NOMO-1 treated with DMSO at 0.1 percent for 48 hours (cell line): ENCODE measurements at regions not wholly inside any gene's neighbourhood (a gene's known extent, or its start where the extent isn't known, plus 50 kb on each side); places are given as distances from the start of the nearest gene placed in this dataset.

Experiments used
- DNase-seq: peaks from one replicate; lab custom pipeline; 2025; ENCODE audit not compliant: unreplicated experiment; lab: John Stamatoyannopoulos, UW

DNA sequence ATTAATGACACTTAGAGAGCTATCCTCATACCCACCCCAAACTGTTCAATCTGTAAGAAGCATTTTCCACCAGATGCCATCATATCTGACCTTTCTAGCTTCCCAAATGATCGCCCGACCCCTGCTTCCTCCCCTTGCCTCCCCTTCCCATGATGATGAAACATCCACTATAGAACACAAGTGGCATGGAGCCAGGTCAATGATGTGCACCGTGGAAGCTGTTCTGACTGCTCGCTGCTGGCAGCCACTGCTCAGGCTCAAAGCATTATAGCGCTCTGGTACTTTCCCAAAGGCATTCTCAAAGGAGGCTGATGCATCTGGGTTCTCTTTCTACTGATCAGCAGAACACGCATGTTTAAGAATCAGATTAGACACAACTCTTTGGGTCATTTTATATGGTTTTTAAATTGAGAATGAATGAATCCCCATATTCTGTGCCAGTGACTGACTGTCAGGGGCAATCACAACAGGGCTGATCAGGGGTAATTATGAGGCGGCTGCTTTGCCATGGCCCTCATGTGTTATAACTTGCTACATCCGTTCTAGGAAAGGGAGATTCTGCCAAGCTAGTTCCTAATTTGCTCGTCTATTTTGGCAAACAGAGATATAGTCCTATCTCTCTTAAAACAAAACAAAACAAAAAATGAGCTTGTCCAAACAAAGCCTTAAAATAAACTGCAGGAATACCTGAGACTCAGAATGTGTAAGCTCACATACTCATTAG, 343.7 kb downstream of the ENC1 start:
- no peak for DNase-seq

- no peak for DNase-seq
These were observed 344.9 kb downstream of the ENC1 start for GRCh38 chr5:74295676-74296075.

DNA sequence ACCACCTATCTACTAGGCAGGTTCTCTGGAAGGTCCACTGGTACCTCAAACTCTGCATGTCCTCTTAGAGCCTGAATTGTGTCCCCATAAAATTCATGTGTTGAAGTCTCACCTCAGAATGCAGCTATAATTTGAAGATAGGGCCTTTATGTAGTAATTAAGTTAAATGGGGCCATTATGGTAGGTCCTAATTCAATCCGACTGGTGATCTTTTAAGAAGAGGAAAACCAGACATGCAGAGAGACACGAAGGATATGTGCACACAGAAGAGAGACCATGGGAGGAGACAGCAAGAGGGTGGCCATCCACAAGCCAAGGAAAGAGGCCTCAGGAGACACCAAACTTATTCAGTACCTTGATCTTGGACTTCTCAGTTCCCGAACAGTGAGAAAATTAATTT, 345.4 kb downstream of the ENC1 start:
- no peak for DNase-seq

DNA sequence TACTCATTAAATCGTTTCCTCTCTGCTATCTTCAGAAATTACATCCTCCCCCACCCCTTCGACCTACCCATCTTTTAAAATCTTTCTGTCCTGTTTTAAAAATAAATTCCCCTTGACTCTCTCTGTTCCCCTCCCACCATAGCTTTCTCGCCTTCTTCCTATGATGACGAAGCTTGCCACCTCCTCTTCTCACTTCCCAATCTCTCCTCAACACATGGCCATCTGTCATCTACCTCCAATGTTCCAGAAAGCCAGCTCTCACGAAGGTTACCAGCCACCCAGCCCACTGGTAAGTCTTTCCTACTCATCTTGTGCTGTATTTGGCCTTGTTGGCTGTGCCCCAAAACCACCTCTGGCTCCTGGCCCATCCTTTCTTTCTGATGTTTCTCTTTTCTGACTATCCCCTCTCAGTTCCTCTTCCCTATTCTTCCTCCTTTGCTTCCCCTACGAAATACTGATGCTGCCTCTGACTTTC, 346.3 kb downstream of the ENC1 start:
- DNase-seq: peak; percentile 78

GRCh38 chr5:74293182-74293581, 347.3 kb downstream of the ENC1 start:
- DNase-seq: no peak

GRCh38 chr5:74290634-74291241, 349.8 kb downstream of the ENC1 start:
- no peak for DNase-seq

- no peak for DNase-seq
These were observed 350.8 kb downstream of the ENC1 start for GRCh38 chr5:74289691-74290090.

- DNase-seq: no peak
These were observed 351.3 kb downstream of the ENC1 start for GRCh38 chr5:74289238-74289637.

DNA sequence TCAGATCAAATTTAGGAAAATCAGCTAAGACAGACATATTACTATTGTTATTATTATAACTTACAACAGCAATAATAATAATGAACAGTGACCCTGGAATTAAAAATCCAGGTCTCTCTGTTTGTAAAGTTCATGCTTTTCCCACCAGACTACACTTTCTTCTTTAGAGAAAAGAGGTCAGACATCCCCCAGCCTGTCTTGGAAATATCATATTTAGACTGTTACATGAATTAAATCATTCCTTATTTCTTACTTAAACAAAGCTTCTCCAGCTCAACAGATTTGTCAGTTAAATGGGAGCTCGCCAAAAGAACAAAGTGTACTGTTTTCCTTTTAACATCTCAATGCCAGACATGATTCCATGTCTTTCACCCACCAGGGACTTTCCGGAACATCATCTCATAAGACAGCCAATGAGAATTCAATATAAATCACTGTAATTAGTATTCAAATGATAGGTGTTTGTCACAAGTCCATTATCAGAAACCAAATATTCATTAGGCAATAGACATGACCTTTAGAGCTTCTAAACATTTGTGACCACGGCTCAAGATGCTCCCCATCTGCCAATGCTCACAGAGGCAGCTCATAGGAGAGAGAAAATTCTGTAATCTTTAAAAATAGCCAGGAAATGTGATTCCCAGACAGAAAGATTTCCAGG, 351.9 kb downstream of the ENC1 start:
- DNase-seq: no peak

- DNase-seq: no peak
These were observed 352.5 kb downstream of the ENC1 start for GRCh38 chr5:74288038-74288437.

GRCh38 chr5:74286734-74287695, 353.5 kb downstream of the ENC1 start:
- DNase-seq: no peak

DNA sequence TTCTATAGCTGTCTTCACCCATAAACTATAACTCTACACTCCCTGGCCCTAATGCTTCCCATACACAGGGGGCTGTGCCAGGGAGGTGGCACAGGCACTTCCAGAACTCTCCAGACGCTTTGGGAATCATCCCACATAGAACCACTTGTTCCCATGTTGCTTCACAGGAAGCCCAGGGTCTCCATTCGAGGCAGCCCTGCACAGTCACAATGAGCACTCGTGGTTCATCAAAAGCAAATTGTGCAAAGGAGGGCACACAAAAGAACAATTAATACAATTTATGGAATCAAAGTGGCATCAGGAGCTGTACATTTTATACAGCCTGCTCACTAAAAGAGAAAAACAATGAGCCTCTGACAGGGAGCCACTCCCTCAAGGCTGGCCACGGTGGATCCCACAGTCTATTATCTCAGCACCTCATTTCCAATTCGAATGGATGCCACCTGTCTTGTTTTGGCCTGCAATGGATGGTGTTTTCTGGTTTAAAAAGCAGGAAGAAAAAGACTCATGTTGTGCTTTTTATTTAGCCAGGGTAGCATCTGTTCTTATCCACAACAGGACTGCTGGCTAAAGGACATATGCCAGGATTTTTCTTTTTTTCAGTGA, 354.8 kb downstream of the ENC1 start:
- DNase-seq: no peak

GRCh38 chr5:74282490-74282889, 358.0 kb downstream of the ENC1 start:
- DNase-seq: peak; percentile 60

DNA sequence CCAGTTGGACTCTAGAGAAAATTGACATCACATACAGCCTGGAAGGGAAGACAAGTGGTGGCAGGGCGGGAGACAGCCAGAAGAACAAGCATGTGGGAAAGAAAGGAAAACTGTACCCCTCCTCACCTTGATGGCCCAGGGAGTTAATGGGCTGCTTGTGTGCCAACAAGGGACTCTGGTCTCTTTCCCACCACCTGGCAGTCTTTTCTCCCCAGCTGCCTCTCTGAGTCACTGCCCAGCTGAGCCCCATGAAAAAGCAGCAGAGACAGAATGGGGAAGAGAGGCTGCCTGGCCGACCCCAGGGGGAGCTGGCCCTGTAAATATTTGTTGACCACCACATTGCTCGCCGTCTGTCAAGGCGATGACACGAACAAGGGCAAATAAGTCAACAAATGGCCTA, 359.4 kb downstream of the ENC1 start:
- DNase-seq: no peak

GRCh38 chr5:74280306-74280705, 360.2 kb downstream of the ENC1 start:
- DNase-seq: no peak

DNA sequence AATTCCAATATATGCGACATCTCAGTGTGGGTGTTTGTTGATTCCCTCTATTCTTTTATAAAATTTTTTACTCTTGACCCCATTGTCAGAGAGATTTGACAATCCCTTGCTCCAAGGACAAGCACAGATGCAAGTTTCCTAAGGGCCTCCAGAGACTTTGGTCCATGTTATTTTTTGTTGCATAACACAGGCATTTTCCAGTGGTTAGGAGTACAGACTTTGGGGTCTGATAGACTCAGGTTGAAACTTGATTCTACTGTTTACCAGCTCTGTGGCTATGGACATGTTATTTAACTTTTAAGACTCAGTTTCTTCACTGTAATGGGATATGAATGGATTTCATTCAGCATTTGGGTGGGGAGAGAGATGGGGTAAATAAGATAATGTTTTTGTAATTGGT, 361.3 kb downstream of the ENC1 start:
- DNase-seq: no peak

GRCh38 chr5:74277418-74277817, 363.1 kb downstream of the ENC1 start:
- no peak for DNase-seq

DNA sequence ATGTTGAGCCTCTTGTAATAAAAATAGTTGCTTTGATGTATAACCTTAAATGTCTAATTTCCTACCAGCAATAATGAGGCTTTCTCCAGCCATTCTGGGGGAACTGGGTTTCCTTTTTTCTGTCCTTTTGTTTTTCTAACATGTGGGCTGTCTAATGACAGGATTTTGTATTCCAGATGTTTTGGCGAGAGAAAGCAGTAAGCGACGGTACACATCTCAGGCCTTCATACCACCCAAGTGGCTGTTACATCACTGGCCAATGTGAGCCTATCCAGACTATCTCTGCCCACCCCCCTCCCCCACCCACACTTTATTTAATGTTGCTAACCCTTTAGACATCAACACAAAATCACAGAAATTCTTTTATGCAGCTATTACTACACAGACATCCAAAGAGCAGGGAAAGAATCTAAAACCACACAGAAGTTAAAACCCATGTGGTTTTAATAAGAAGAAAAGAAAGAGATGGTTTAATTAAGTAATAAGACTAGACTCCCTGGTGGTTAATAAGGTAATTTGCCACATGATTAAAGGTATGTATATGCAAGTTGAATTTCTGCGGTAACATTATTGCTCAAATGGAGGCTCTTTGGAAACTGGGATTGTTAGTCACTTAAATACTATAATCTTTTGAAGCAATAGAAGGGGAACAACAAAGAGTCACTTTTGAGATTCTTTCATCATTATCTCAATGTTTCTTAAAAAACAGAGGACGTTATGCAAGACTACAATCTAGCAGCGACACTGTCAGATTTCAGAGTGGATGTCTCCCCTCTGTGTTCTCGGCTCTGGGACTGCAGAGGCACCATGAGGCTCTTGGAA, 365.1 kb downstream of the ENC1 start:
- peak; percentile 91 for DNase-seq

- no peak for DNase-seq
These were observed 366.2 kb downstream of the ENC1 start for GRCh38 chr5:74274326-74274725.
